ENCODE measurements at regions not wholly inside any gene's neighbourhood (a gene's known extent, or its start where the extent isn't known, plus 50 kb on each side); places are given as distances from the start of the nearest gene placed in this dataset.
"Not testable (repeated sequence)": the region's sequence is repeated elsewhere in the genome, so short reads cannot be mapped to it uniquely, and the experiment has no call there.

DNA sequence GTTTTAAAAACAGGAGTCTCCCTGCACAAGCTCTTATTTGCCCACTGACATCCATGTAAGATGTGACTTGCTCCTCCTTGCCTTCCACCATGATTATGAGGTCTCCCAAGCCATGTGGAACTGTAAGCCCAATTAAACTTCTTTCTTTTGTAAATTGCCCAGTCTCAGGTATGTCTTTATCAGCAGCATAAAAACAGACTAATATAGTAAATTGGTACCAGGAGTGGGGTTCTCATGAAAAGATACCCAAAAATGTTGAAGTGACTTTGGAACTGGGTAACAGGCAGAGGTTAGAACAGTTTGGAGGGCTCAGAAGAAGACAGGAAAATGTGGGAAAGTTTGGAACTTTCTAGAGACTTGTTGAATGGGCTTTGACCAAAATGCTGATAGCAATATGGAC, 995.9 kb upstream of the USP15 start:
- TF ChIP-seq, protein P1, sequence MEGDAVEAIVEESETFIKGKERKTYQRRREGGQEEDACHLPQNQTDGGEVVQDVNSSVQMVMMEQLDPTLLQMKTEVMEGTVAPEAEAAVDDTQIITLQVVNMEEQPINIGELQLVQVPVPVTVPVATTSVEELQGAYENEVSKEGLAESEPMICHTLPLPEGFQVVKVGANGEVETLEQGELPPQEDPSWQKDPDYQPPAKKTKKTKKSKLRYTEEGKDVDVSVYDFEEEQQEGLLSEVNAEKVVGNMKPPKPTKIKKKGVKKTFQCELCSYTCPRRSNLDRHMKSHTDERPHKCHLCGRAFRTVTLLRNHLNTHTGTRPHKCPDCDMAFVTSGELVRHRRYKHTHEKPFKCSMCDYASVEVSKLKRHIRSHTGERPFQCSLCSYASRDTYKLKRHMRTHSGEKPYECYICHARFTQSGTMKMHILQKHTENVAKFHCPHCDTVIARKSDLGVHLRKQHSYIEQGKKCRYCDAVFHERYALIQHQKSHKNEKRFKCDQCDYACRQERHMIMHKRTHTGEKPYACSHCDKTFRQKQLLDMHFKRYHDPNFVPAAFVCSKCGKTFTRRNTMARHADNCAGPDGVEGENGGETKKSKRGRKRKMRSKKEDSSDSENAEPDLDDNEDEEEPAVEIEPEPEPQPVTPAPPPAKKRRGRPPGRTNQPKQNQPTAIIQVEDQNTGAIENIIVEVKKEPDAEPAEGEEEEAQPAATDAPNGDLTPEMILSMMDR (IDR thresholded peaks at IDR 0.05), result not testable (repeated sequence)
- TF ChIP-seq POLR2A (IDR thresholded peaks at IDR 0.05), result not testable (repeated sequence)

All from right lobe of liver (tissue), 4 donors.